Common myeloid progenitor, CD34-positive (primary cell): ENCODE measurements at regions not wholly inside any gene's neighbourhood (a gene's known extent, or its start where the extent isn't known, plus 50 kb on each side); places are given as distances from the start of the nearest gene placed in this dataset.
"Not testable (repeated sequence)": the region's sequence is repeated elsewhere in the genome, so short reads cannot be mapped to it uniquely, and the experiment has no call there.

Source experiments
- CTCF ChIA-PET: fragments of 350-600 bp; sonication (Branson Sonifier 250); formaldehyde crosslinking; loops from one replicate; lab custom pipeline; 2021; ENCODE audit warnings: antibody characterized with exemption; lab: Charles Lee
- POLR2A ChIA-PET: fragments of 350-600 bp; sonication (Branson Sonifier 250); formaldehyde crosslinking; loops from one replicate; lab custom pipeline; 2021; ENCODE audit warnings: antibody characterized with exemption; lab: Charles Lee
- DNase-seq, 3 donors: peaks; one replicate each; pipeline versions ENCODE4 v3.0.0 to v3.0.0-alpha.2; 2013
- H3K27ac ChIP-seq, 2 experiments: 1 replicate in 1 of 2; 2 replicates in 1 of 2; pipeline ENCODE4 v1.7.0; 2013; ENCODE audit warnings: inconsistent platforms in 2 of 2, low read length in 2 of 2, mild to moderate bottlenecking in 2 of 2, low read depth in 1 of 2, moderate library complexity in 1 of 2; ENCODE audit not compliant: severe bottlenecking in 2 of 2, insufficient read depth in 1 of 2, poor library complexity in 1 of 2
- H3K27me3 ChIP-seq, 5 experiments: replicated peaks in 2 of 5; 1 replicate in 3 of 5; 2 replicates in 2 of 5; pipeline versions ENCODE4 v1.6.1 to v1.7.0; 2013; ENCODE audit warnings: low read length in 4 of 5, mild to moderate bottlenecking in 2 of 5, moderate library complexity in 2 of 5, inconsistent platforms in 1 of 5; ENCODE audit not compliant: insufficient read depth in 5 of 5, control insufficient read depth in 4 of 5
- H3K36me3 ChIP-seq, 4 experiments: 1 replicate in 2 of 4; 2 replicates in 2 of 4; pipeline versions ENCODE4 v1.6.1 to v1.7.0; 2013; ENCODE audit warnings: low read length in 3 of 4, control low read depth in 1 of 4, mild to moderate bottlenecking in 1 of 4; ENCODE audit not compliant: control insufficient read depth in 4 of 4, insufficient read depth in 4 of 4
- H3K4me1 ChIP-seq, 4 experiments: 1 replicate in 3 of 4; 2 replicates in 1 of 4; pipeline versions ENCODE4 v1.6.1 to v1.7.1; 2013; ENCODE audit warnings: low read length in 3 of 4, mild to moderate bottlenecking in 3 of 4, control low read depth in 1 of 4, inconsistent platforms in 1 of 4, moderate library complexity in 1 of 4; ENCODE audit not compliant: control insufficient read depth in 4 of 4, insufficient read depth in 4 of 4; ENCODE audit errors: control extremely low read depth in 1 of 4
- H3K4me3 ChIP-seq, 7 experiments: 1 replicate in 4 of 7; 2 replicates in 3 of 7; pipeline versions ENCODE4 v1.5.1 to v1.7.0; 2013; ENCODE audit warnings: mild to moderate bottlenecking in 7 of 7, low read length in 6 of 7, moderate library complexity in 6 of 7, inconsistent platforms in 2 of 7, low read depth in 2 of 7, control low read depth in 1 of 7; ENCODE audit not compliant: insufficient read depth in 4 of 7, control insufficient read depth in 1 of 7; ENCODE audit errors: extremely low read depth in 1 of 7
- H3K9me3 ChIP-seq, 5 experiments: 1 replicate in 4 of 5; 2 replicates in 1 of 5; pipeline versions ENCODE4 v1.6.1 to v1.7.1; 2013; ENCODE audit warnings: low read length in 4 of 5, mild to moderate bottlenecking in 2 of 5, inconsistent platforms in 1 of 5, low read depth in 1 of 5, moderate library complexity in 1 of 5; ENCODE audit not compliant: control insufficient read depth in 4 of 5, insufficient read depth in 2 of 5; ENCODE audit errors: control extremely low read depth in 1 of 5
- WGBS: methylation state at CpG from one replicate; pipeline ENCODE4 v1.1.5; 2013; ENCODE audit not compliant: insufficient coverage; 5-methylcytosine and 5-hydroxymethylcytosine counted together

DNA sequence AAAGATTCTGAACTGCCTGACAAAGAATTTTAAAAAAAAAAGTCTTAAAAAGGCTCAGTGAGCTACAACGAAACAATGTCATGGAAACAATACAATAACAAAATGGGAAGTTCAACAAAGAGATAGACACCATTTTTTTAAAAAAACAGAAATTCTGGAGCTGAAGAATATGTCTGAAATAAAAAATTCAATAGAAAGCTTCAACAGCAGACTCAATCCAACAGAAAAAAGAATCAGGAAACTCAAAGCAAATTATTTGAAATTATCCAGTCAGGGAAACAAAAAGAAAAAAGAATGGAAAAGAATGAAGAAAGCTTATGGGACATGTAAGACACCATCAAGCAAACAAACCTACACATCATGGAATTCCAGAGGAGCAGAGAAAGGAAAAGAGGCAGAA is 118.5 kb upstream of the LGR5 start:
- CTCF ChIA-PET: no interaction called here
- no CpG with 5 or more reads among the region's 1 CpG for WGBS
- POLR2A ChIA-PET: no interaction called here

GRCh38 chr12:71315328-71315985 is 124.1 kb upstream of the LGR5 start:
- ChIA-PET POLR2A (no interaction called here), CTCF (no interaction called here)
- no peak overlapping the region for H3K4me3 ChIP-seq
- DNase-seq: no peak
- WGBS: 93% methylated on average over 7 of the region's 9 CpGs
- peaks cover 0 to 7% (median 1%) of the 10 kb centered on the region in 5 experiments for H3K9me3 ChIP-seq
- H3K27me3 ChIP-seq: no peaks in the 10 kb centered on the region
- H3K4me1 ChIP-seq: no peaks in the 10 kb centered on the region
- no peak overlapping the region for H3K27ac ChIP-seq
- no peaks in the 10 kb centered on the region for H3K36me3 ChIP-seq

More for the DNA sequence above, 118.5 kb upstream of the LGR5 start:
- Histone ChIP-seq H3K4me3 (no peak overlapping the region), H3K27ac (no peak overlapping the region), H3K4me1 (no peaks in the 10 kb centered on the region), H3K27me3 (no peaks in the 10 kb centered on the region), H3K9me3 (peaks cover 0 to 11% (median 5%) of the 10 kb centered on the region in 5 experiments), H3K36me3 (no peaks in the 10 kb centered on the region)
- no peak for DNase-seq

DNA sequence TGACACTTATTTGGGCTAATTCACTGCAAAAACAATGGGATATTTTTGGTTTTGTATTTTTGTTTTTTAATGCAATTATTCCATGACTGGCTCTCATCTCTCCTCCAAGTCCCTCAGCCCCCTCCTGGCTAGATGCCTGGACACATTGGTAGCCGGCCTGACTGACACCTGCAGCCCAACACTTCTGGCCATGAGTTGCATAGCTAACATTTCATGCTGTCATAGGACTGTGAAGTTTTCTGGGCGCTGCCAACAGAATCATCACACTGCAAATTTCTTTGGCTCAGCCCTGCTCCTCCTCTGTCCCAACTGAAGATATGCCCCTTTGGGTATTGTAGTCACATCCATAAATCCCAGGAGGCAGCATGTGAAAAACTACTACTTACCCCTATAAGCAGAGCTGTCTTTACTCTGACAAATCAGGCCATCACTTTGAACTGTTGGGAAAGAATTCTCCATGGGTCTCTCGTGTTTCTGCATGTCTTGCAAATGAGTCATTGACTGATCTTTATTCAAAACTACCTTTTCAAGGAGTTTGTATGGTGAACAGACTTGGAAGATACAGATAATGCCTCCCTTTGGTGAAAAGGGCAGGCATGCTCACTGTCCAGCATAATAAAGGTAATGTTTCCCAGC is 126.7 kb upstream of the LGR5 start:
- no peak for DNase-seq
- Histone ChIP-seq H3K36me3 (no peaks in the 10 kb centered on the region), H3K9me3 (peaks cover 0 to 2% (median 0%) of the 10 kb centered on the region in 5 experiments), H3K4me3 (no peak overlapping the region), H3K27me3 (no peaks in the 10 kb centered on the region), H3K4me1 (no peaks in the 10 kb centered on the region), H3K27ac (no peak overlapping the region)
- WGBS: 89% methylated on average over 3 of the region's 3 CpGs
- ChIA-PET CTCF (no interaction called here), POLR2A (no interaction called here)

GRCh38 chr12:71311611-71312010 is 128.0 kb upstream of the LGR5 start:
- POLR2A ChIA-PET: not testable (repeated sequence)

GRCh38 chr12:71306808-71307207 is 132.8 kb upstream of the LGR5 start:
- WGBS: no CpG with 5 or more reads among the region's 1 CpG
- H3K27ac ChIP-seq: no peak overlapping the region
- H3K4me1 ChIP-seq: no peaks in the 10 kb centered on the region
- H3K36me3 ChIP-seq: no peaks in the 10 kb centered on the region
- ChIA-PET POLR2A (interaction anchor here (0.6 kb wide), 1 partner anchor 49 kb away, joined by 4 read pairs; no protein-coding TSS in a partner anchor), CTCF (no interaction called here)
- no peaks in the 10 kb centered on the region for H3K9me3 ChIP-seq
- H3K4me3 ChIP-seq: no peak overlapping the region
- H3K27me3 ChIP-seq: no peaks in the 10 kb centered on the region
- DNase-seq: no peak

More at GRCh38 chr12:71311611-71312010, 128.0 kb upstream of the LGR5 start:
- H3K9me3 ChIP-seq, DNase-seq, H3K27me3 ChIP-seq, H3K4me1 ChIP-seq, H3K27ac ChIP-seq, H3K36me3 ChIP-seq, CTCF ChIA-PET, H3K4me3 ChIP-seq: not testable (repeated sequence)
- no CpG with 5 or more reads among the region's 4 CpGs for WGBS

DNA sequence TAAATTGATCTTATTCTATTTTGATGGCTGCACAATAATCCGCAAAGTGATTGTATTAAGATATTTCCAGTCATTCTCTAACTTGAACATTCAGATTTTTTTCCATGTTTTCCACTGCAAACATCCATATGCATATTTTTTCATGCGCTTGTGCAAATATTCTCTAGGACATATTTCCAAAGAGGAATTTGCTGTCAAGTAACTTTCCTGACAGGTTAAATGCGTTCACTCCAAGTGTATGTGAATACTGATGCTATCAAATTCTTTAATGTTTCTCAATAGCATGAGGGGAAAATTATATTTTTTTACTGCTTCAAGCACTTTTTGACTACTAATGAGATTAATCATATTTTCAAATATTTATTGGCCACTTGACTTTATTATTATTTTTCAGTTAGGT is 135.3 kb upstream of the LGR5 start:
- H3K36me3 ChIP-seq: no peaks in the 10 kb centered on the region
- CTCF ChIA-PET: no interaction called here
- H3K4me1 ChIP-seq: no peaks in the 10 kb centered on the region
- no peak for DNase-seq
- POLR2A ChIA-PET: no interaction called here
- no peaks in the 10 kb centered on the region for H3K27me3 ChIP-seq
- no peaks in the 10 kb centered on the region for H3K9me3 ChIP-seq
- no peak overlapping the region for H3K4me3 ChIP-seq
- WGBS: 100% methylated on average over 1 of the region's 3 CpGs
- no peak overlapping the region for H3K27ac ChIP-seq

GRCh38 chr12:71303199-71303598 is 136.4 kb upstream of the LGR5 start:
- POLR2A ChIA-PET: no interaction called here
- Histone ChIP-seq H3K9me3 (no peaks in the 10 kb centered on the region), H3K4me1 (no peaks in the 10 kb centered on the region), H3K27me3 (no peaks in the 10 kb centered on the region), H3K4me3 (no peak overlapping the region), H3K27ac (no peak overlapping the region), H3K36me3 (no peaks in the 10 kb centered on the region)
- CTCF ChIA-PET: no interaction called here
- DNase-seq: no peak
